KBM-7 (cell line): ENCODE measurements at regions not wholly inside any gene's neighbourhood (a gene's known extent, or its start where the extent isn't known, plus 50 kb on each side); places are given as distances from the start of the nearest gene placed in this dataset.

Experiments used
- DNase-seq: peaks from one replicate; pipeline ENCODE4 v3.0.0-alpha.2; 2015
- in situ Hi-C: fragments of 300-500 bp; cut with MboI; formaldehyde crosslinking; loops from 2 replicates; pipeline ENCODE4 v1.14.3; 2020; ENCODE audit warnings: low sequenced_read_pairs, low pct_unique_long_range_greater_than_20kb, mixed read lengths

DNA sequence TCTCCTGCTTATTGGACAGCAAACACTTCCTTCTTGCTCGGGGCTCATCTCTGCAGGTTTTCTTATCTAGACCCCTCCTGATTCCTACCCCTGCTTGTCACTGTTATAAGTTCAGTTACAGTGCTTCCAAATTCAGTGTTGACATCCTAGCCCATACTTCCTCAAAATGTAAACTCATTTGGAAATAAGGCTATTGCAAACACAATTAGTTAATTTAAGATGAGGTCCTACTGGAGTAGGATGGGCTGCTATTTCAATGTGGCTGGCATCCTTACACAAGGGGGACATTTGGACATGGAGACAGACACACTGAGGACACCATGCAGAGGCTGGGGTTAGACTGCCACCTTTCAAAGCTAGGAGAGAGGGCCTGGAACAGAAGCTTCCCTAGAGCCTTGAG, 85.2 kb upstream of the NPVF start:
- in situ Hi-C loops, result no loop called here
- no peak for DNase-seq

DNA sequence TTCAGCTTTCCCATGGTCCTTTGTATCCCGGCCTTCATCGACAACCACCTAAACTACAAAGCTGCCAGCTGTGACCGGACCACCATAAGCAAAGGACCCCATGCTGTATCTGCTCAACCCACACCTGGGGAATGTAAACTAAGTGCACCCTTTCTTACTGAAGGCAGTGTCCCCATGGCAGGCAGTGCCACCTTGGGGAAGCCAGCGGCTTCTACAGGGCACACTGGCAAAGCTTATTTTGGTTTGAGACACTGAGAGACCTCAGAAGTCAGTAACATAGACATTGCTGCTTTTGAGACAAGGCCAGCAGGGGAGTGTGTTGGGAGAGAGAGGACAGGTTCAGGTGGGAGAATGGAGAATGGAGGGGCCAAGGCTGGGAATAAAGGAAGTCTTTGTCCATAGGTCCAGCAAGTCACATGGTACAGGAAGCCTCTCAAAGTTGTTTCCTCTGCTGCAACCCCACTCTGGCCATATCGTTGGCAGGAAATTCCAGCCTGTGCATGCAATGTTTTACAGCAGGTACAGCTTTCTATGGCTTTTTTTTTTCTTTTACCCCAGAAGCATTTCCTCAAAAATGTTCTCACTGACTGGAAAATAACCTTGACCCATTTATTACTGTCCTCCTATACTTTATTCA, 85.9 kb upstream of the NPVF start:
- peak; percentile 0 for DNase-seq
- in situ Hi-C loops, result no loop called here

DNA sequence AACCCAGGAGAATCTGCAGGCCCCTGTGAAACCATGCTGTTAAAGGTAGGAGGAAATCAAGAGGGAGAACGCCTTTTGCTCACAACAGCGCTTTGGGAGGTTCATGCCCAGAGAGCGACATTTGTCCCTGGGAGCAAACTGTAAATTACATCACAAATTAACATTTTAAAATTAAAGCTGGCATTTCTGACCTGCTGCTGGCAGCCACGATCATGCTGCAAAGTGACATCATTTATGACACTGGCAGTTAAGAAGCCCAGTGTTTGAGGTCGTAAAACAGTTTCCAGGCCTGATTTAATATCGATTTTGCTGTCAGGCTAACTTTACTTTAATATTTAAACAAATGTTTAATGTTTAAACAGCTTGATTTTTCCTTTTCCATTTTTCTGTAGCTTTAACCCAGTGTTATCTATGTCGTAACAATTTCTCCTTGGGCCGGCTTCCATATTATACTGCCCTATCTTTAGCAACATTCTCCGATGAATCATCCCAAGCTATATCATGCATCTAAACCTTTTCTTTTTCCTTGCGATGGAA, 86.5 kb upstream of the NPVF start:
- DNase-seq, result no peak
- in situ Hi-C loops, result no loop called here

DNA sequence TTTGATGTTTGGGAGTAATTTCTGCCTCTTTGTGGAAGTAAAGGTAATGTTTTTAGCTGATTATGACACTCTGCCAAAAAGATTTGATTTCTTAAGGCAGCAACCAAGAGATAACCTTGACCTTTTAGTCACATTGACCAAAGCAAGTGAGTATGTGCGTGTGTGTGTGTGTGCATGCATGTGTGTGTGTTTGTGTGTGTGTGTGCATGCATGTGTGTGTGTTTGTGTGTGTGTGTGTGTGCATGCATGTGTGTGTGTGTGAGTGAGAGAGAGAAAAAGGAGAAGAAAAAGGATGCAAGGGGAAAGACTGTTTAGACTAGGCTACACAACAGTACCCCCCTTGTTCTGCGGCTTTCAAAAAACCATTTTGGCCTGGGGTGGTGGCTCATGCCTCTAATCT, 88.1 kb upstream of the NPVF start:
- DNase-seq, result no peak
- in situ Hi-C loops, result no loop called here

DNA sequence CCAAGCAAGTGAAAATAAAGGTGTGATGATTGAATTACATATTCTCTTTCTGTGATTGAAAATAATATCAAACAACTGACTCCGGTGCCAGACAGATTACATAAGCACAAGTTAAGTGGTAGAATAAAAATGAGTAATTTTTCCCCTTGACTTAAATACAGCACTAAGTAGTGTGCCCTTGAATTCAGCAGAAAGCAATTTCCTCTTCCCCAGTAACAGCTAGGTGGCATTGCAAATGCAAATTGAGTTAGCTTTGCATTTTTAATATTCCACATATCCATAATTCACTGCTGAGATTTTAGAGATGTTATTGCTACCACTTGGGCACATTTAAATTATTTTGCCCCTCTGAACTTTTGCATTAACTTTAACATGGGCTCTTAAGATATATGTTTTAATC, 89.8 kb upstream of the NPVF start:
- DNase-seq, result no peak
- in situ Hi-C loops, result no loop called here

DNA sequence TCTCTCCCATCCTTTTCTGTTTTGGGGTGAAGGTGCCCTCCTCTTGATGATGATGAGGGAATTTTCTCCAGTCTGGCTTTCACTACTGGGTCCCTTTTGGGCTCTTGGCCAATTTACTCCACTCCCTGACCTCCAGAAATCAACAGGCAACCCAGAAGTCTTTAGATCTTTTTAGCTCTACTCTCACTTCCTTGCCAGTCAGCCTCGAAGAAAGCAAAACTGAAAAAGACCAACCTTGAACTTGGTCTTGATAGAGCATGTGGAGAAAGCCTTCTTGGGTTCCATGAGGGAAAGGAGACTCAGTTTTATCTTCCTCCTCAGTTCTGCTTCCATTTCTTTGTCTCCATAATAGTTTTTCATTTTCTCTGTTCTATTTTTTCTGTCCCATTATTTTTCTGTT, 91.4 kb upstream of the NPVF start:
- no peak for DNase-seq
- in situ Hi-C loops, result no loop called here

DNA sequence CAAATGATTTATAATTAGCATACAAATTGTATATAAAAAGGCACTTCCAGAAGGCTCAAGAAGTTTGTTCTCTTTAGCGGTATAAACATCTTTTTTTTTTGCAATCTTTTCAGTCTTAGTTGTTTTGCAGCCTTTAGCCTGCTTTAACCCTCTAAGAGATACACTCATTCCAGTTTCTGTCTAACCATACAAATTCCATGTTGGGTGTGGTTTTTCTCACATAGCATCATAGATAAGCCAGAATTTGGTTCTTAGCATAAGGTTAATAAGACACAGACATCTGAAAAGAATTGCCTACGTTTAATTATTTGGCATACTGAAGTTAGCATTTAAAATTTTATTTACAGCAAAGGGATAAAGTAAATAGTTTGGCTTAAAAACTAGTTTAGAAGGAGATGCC, 92.5 kb upstream of the NPVF start:
- no peak for DNase-seq
- in situ Hi-C loops, result no loop called here

DNA sequence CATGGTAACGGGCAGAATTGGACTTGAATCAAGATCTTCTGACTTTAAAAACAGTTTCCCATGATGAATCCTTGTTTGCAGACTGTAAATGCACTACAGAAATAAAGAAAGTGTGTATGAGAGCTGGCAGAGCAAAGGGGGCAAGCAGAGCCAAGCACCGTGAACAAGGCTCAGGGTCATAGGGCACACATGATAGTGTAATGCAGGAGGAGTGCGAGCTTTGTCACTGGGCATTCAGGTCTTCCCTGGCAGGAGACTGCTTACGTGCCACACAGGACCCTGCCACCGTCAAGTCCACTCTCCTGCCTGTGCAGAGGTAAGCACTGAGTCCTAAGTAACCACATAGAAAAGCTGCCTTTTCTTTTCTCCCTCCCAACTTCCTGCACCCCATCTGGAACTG, 93.1 kb upstream of the NPVF start:
- in situ Hi-C loops, result no loop called here
- DNase-seq, result no peak

DNA sequence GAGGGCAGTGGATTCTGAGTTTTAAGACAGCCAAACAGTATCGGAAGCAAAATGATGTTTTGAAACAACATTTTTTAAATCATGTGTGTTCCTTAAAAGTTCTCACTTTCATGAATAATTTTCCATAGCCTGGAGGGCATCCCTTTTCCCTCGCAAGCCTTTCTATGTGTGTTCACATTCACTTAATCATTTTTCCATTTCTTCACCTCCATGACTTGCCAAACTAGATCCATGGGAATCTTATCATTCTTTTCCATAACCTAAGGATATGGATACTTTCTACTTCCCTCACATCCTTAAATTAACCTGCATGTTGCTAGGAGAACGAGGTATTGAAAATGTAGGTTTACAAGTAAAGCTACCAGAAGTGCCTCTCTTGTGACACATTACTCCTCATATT, 94.2 kb upstream of the NPVF start:
- no peak for DNase-seq
- in situ Hi-C loops, result no loop called here

DNA sequence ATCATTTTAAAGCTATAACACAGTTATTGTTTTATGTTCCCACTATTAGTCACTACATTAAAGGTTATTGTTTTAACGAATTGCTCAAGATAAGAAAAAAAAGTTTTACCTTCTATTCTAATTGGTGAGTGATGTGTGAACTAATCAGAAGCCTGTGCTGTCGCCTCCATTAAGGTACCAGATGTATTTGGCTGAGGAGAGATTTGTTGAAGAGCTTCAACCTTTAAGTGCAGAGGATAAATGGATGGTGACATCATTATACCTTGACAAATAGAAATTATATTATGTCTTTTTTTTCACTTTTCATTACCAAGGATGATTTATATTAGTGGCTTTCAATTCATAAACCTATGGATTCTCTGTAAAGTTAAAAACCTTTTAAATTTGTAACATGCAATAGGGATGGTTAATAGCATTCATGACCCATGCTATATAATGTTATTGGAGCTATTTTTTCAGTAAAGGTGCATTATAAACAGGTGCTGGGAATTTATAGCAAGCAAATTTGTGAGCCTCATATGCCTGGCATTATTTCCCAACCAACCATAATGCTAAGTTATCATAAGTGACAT, 97.0 kb upstream of the NPVF start:
- in situ Hi-C loops, result no loop called here
- DNase-seq, result no peak

DNA sequence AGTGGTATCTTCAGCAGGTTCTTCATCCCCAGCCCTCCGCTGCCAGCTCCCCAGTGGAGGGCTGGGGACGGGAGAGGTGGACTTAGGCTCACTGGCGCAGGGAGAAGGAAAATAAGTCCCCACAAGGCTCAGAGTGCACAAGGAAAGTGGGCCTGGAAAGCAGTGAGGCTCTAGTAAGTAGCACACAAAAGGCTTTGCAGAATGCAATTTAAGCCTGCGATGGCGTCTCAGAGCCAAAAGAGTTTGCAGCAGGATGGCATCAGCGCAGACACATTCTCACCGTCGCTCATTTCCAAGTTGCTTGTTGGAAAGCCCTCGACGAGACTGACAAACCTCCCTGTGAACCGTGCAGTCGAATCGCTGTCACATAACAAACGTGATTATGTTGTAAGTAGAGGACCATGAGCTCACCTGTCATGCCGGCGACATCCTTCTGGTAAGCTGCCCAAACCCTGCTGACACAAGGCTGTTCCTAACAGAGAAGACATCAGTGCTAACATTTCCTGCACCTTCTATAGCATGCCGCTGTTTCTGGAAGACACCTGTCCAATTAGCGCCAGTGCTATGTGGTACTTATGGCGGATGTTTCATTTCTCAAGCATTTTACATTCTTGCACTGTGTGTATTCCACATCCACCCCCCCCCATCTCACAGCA, 98.3 kb upstream of the NPVF start:
- DNase-seq, result no peak
- in situ Hi-C loops, result no loop called here

DNA sequence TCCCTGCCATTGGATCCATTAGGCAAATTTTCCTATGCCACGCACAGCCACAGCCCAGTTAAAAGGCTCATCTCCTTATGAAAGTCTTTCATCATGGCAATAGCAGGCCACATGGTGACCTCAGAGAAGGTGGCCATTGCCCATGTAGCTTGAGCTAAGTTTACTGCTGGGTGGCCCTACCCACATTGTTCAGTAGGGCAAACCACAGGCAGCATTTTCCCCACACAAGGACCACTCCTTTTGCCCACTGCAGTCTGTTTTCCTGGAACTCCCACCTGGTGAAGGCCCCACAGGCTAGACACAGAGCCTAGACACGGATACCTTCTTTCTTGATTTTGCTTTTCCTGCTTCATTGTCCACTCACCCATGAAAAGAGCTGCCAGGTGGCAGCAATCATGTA, 101.5 kb upstream of the NPVF start:
- no peak for DNase-seq
- in situ Hi-C loops, result no loop called here

DNA sequence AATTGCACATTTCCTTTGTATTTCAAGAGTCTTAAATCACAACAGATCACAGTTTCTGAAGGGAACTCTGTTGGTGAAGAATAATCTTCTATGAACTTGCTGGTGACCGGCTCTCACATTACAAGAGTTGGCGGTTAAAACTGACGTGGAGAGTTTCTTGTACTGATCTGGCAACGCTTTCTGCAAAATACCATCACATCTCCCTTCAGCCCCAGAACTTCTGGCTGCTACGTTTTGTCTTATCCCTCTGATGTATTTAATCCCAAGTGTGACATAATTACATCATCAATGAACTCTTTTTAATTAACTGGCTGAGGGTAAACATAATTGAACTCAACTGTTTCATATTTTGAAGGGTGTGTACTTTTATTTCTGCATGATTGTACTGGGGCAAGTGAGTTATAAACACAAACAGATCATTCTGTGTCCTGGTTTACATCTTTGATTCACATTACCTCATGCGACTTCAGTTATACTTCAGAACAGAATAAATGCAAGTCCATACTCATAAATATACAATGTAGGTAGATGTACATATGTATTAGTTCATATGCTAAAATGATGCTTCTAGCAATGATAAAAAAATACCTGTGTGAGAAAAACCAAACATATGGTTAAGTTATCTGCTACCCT, 105.1 kb upstream of the NPVF start:
- no peak for DNase-seq
- in situ Hi-C loops, result no loop called here

DNA sequence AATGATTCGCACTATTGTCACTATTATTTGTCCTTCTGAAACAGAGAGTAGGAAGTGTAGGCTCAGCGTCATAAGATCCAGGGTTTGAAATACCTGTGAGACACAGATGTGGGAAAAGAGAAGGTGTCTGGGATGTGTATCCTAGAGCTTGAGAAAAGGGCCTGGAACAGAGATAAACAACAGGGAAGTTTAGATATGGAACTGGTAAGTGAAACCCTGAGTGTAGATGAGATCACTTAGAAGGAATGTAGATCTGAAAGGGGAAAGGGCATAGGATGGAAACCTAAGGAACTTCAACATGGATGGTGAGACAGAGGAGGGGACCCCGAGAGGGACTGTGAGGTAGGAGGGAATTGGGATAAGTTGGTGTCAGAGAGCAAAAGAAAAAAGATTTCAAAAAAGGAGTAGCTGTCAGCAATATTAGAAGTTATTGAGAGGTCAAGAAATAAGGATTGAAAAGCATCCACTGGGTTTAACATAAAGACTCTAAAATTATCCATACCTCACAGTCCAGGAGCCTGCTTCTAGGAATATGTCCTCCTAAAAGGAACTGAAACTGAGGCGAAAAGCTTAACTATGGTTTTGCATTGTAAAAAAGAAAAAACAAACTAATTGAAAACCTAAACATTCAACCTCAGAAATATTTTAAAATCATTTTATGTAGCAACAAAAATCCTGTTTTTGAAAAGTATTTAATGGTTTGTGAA, 119.2 kb upstream of the NPVF start:
- no peak for DNase-seq
- in situ Hi-C loops, result no loop called here

DNA sequence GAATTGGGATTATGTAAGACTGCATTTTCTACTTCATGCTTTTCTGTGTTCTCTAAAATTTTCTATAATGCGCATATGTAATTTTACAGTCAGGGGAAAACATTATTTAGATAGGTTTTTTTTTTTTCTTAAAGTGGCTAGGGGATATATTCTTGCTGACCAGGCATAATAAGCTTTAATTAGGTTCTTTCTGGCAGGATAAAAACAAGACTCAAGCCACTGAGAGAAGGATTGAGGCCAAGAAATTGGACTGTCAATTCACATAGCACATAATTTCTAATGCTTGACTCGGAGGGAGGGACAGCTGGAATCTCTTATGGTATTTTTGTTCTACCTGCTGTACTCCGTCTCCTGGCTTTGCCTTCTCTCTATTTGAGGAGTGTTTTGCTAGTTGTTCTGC, 119.8 kb upstream of the NPVF start:
- DNase-seq, result no peak
- in situ Hi-C loops, result no loop called here

DNA sequence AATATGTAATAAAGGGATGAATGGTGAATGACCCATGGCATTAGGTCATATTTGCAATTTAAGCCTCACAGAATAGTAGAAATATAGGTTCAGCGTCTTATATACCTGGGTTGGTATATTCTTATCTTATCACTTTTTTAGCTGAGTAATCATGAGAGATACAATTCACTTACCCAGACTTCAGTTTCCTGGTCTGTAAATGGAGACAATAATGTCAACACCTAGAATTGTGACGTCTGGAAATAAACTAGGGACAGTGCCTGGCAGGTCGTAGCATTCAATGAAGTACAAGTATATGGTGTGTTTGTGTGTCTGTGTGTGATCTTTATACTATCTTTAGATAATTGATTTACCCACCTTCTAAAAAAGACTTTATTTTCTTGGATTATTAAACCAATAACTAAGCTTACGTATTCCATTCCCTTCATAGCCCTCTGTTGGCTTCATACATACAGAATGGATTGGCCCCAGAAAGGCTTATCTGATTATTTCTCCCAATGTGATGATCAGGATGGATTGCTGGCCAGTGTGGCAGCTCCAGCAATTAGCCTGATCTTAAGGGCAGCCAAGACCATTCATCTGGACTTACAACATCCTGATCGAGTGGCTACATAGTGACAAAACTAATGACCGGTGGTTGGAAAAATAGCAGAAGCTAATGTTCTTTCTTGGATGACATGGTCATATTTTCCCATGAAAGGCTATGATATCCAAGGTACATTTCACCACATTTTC, 121.2 kb upstream of the NPVF start:
- no peak for DNase-seq
- in situ Hi-C loops, result no loop called here

DNA sequence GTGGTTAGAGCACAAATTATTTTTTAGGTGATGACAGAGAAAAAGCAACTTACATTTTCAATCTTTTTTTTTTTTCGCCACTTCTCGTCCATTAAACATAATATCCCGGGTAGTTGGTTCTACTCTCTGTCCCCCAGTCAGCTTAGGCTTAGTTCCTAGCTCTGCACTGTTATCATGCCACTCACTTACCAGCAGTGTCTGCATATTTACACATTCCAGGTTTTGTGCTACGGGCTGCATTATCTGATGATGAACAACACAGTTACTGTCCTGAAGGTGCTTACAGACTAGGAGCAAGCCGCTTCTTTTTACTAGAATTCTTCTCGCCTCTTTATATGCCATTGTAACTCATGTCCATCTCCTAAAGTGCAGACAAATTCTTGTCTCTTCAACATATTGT, 121.8 kb upstream of the NPVF start:
- DNase-seq, result no peak
- in situ Hi-C loops, result no loop called here

DNA sequence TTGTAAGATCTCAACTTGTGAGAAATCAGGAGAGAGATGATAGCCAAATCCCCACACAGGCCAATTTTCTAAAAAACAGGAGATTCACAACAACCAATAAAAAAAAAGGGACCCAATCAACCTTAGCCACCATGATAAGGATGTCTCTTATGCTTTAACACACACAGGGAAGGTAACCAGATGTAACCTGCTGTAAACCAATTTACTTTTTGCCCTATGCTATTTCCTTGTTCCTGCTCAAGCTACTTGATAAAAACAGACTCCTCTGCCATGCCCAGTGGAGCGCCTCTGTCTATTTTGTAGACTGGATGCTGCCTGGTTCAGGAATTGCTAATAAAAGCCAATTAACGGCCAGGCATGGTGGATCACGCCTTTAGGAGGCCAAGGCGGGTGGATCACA, 123.5 kb upstream of the NPVF start:
- no peak for DNase-seq
- in situ Hi-C loops, result no loop called here

DNA sequence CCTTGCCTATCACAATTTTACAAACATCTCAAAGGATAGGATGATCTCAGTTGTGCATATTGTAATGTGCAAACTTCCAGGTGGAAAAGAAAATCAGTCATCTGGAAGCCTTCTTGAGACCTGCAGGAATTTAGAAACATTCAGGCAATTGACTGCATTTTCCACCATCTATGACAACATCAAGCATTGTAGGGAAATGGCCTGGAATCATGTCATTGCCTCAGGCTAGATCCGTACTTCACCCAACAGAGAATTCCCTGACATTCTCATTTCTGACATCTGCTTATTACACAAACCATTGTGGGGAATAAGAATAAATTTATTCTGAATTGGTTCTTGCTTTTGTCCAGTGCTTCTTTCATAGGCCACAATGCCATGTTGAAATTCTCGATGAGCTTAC, 124.9 kb upstream of the NPVF start:
- no peak for DNase-seq
- in situ Hi-C loops, result no loop called here
